HG03432 (cell line): ENCODE measurements at regions not wholly inside any gene's neighbourhood (a gene's known extent, or its start where the extent isn't known, plus 50 kb on each side); places are given as distances from the start of the nearest gene placed in this dataset.
"Not testable (repeated sequence)": the region's sequence is repeated elsewhere in the genome, so short reads cannot be mapped to it uniquely, and the experiment has no call there.

ENCODE experiments used
- ATAC-seq: cut with Tn5 transposase; IDR thresholded peaks from one replicate; pipeline ENCODE4 v1.9.1; 2021; ENCODE audit warnings: mild to moderate bottlenecking, moderate library complexity; ENCODE audit not compliant: unreplicated experiment

GRCh38 chr3:147244397-147244796, 161.9 kb downstream of the ZIC4 start:
- ATAC-seq = no peak

DNA sequence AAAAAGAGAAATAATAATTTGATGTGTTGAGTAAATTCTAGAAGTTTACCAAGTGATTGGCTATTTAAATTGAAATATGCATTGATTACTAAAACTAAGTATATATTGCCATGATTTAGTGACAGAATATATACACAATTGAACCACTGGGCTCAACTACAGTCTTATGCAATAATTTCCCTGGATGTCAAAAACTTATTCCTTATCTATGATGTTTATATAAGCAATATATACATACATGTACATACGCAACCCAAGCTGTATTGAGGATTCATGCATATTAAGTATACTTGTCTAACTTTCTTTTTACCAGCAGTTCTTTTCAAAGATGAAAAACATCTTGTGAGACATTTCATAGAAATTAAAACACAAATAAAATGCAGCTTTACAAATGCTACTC, 165.8 kb downstream of the ZIC4 start:
- ATAC-seq = no peak

- ATAC-seq = no peak
Observed at GRCh38 chr3:147237991-147238390, 168.4 kb downstream of the ZIC4 start.

DNA sequence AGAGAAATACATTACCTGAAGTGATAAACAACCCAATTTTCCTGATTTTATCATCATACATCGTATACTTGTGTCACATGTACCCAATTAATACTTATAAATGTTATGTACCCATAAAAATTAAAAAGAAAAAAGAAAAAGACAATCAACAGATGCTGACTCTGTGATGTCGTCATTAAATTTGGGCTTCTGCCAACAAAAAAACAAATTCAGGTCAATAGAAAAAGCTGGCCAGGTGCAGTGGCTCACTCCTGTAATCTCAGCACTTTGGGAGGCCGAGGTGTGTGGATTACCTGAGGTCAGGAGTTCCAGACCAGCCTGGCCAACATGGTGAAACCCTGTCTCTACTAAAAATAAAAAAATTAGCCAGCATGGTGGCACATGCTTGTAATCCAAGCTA, 174.4 kb downstream of the ZIC4 start:
- ATAC-seq = not testable (repeated sequence)

GRCh38 chr3:147231111-147231510, 175.2 kb downstream of the ZIC4 start:
- ATAC-seq = no peak

- no peak for ATAC-seq
Observed at GRCh38 chr3:147222291-147222690, 184.1 kb downstream of the ZIC4 start.

DNA sequence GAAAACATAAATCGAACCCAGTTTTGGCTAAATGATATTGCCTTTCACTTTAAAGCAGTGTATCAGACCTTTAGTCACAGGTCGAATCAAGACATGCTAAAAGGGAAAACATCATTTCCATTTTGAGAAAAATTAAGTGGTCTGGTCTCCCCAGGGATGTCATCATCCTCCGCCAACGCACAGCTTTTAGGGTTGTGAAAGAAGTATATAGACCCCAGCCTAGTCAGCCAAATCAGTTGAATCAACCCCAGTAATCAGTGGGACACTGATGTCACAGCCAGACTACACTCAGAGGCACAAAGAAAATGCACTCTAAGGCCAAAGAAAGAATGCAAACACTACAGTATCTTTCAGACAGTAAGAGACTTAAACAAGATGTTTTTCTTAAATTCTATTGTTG, 187.4 kb downstream of the ZIC4 start:
- no peak for ATAC-seq

DNA sequence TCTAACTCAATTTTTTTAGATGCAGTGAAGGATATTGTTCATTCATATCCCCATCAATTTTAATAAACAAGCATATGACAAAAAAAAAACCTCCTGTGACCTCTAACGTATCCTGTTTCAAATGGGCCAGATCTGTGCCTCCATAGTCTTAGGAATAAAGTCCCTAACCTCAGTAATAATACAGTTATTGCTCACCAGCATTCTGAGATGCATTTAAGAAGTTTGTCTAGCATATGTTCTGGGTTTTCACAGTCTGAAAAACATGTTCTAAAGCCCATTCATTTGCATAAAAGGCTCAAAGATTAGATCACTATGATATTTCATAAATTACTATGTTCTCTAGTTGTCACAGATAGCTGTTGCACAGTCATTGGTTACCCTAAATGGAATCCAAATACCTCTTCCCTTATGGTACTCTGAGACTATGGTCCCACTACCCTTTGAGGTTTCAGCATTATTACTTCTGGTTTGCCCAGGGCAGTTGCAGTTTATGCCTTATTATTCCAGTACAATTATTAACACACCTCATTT, 190.1 kb downstream of the ZIC4 start:
- ATAC-seq = peak; percentile 50

GRCh38 chr3:147215660-147216059, 190.7 kb downstream of the ZIC4 start:
- peak; percentile 39 for ATAC-seq

GRCh38 chr3:147213633-147214032, 192.7 kb downstream of the ZIC4 start:
- ATAC-seq = no peak

GRCh38 chr3:147210676-147211075, 195.7 kb downstream of the ZIC4 start:
- no peak for ATAC-seq

- no peak for ATAC-seq
Observed at GRCh38 chr3:147201086-147201485, 205.3 kb downstream of the ZIC4 start.

DNA sequence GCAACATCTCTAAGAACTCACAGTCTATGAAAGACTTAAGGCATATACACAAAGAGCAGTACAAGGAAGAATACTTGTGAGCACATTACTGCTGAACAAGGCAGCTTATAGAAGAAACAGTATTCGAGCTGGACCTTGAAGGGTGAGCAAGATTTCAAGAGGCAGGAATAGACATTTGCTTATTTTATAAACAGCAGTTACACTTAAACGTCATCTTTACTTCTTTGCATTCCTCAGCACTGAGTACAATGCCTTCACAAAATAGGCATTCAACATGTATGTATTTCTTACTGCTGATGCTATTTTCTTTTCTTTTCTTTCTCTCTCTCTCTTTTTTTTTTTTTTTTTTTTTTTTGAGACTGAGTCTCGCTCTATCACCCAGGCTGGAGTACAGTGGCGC, 205.8 kb downstream of the ZIC4 start:
- no peak for ATAC-seq

GRCh38 chr3:147197739-147198138, 208.6 kb downstream of the ZIC4 start:
- no peak for ATAC-seq

DNA sequence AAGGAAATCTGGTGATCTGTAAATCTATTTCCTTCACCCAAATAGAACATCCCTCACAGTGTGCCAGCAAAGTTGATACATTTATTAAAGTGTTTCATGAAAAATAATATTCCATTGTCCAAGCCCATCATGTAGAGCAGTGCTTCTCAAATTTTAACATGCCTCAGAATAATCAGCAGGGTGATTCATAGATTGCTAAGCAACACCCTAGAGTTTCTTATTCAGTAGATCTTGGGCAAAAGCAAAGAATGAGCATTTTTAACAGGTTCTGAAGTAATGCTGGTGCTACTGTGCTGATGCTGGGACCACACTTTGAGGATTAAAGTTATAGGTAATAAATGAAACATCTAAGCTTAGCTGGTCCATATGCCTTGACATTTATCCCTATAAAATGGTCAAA, 210.5 kb downstream of the ZIC4 start:
- no peak for ATAC-seq

DNA sequence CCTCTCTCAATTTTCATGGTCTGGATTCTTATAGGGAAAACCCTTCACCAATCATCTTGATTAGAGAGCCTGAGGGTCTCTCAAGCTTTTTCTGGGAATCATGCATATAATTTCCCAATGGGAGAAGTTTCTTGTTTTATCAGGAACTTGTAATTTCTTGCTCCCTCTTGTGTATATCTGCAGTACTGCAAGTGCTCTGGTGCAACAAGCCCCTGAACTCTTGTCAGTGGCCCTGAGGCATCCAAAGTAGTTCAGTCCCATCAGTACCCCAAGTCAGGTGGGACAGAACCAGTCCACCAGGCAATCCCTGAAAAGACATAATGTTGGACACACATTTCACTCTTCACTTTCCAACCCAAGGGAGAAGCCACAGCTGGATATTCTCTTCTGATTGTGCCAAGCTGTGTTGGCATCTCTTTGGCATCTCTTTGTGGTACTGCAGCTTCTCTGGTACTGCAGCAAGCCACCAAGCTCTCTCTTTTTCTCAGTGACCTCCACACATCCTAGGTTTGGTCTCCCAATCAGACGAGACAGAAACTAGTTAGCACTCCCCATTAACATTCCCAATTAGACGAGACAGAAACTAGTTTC, 214.5 kb downstream of the ZIC4 start:
- ATAC-seq = peak; percentile 67

- ATAC-seq = no peak
Observed at GRCh38 chr3:147189016-147189415, 217.3 kb downstream of the ZIC4 start.

- ATAC-seq = no peak
Observed at GRCh38 chr3:147187687-147188086, 218.7 kb downstream of the ZIC4 start.

DNA sequence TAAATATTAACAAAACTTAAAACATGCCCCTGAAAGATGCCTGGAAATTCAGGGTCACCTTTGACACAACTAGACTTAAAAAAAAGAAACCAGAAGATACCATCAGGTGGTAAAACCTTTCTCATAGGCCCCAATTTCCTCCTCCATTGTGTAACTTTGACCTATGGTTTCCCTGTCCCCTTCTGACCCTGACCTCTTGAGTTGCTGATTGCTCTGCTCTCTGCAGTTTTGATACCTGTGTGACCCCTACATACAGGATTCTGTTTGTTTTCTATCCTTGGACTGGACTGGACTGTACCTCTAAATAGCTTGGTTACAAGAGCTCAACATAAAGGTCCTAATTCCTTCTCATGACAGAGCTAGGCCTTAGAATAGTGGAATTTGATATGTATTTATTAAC, 220.6 kb downstream of the ZIC4 start:
- no peak for ATAC-seq

DNA sequence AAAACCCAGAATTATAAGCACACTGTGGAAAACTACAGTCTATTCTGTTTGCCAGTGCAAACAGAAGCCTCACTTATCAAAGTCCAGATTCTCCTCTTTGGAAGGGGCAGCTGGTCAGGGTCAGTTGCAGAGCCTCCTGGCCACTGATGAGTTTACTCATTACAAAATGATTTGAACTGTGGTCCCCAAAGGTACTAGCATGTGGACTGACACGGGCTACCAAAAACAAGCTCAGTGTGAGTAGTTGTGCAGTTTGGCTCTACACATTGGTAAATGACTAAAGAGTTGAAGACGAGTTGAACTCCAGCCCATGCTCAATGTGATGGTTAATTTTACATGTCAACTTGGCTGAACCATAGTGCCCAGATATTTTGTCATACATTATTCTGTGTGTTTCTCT, 221.5 kb downstream of the ZIC4 start:
- no peak for ATAC-seq

DNA sequence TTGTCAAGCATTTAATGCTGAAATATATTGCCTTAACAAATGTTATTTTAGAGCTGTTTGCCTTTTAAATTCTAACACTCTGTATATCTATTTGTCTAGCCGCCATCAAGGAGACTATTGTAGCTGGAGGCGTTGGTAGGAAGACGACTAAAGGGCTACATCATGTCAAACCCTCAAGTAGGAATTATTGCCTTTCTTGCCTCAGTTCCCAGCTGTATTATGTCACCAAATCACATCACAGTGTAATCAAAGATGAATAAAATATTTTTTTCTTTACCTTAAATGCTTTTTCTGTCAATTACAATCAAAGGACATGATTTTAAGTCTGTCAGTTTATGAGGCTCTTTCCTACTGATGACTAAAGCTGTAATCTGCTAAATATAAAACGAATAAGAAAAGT, 233.1 kb downstream of the ZIC4 start:
- no peak for ATAC-seq

- ATAC-seq = no peak
Observed at GRCh38 chr3:147162743-147163142, 243.6 kb downstream of the ZIC4 start.

DNA sequence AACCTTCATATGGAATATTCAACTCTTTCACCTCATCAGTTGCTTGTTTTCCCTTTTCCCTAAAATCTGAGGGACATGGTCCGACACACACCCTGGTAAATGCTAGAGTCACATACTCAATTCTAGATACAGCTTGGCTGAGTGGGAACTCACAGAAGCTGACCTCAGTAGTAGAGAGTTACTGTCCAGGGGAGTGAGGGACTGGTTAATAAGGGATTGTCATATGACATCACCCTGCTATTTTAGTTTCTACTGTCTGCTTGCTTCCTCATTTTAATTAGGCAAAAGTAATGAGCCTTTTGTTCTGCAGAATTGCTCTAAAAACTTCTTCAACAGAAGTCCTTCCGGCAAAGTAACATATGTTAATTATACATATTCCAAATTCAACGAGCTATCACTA, 244.5 kb downstream of the ZIC4 start:
- ATAC-seq = no peak
